Left forelimb (tissue), 1 donor: ENCODE measurements at regions not wholly inside any gene's neighbourhood (a gene's known extent, or its start where the extent isn't known, plus 50 kb on each side); places are given as distances from the start of the nearest gene placed in this dataset.
"Not testable (repeated sequence)": the region's sequence is repeated elsewhere in the genome, so short reads cannot be mapped to it uniquely, and the experiment has no call there.

ENCODE experiments used
- DNase-seq: peaks from one replicate; pipeline ENCODE4 v3.0.0-alpha.2; 2018; ENCODE audit warnings: low spot score

GRCh38 chr3:104396974-104397669 lies 969.6 kb upstream of the ALCAM start:
- no peak for DNase-seq

- DNase-seq: no peak
Observed at GRCh38 chr3:104397713-104398112, 969.0 kb upstream of the ALCAM start.

- DNase-seq: no peak
Observed at GRCh38 chr3:104402902-104403301, 963.8 kb upstream of the ALCAM start.

GRCh38 chr3:104411757-104412156 lies 955.0 kb upstream of the ALCAM start:
- DNase-seq: no peak

GRCh38 chr3:104412608-104413580 lies 953.8 kb upstream of the ALCAM start:
- DNase-seq: no peak

- DNase-seq: no peak
Observed at GRCh38 chr3:104428337-104428925, 938.3 kb upstream of the ALCAM start.

GRCh38 chr3:104429727-104430126 lies 937.0 kb upstream of the ALCAM start:
- no peak for DNase-seq

- no peak for DNase-seq
Observed at GRCh38 chr3:104436506-104436905, 930.2 kb upstream of the ALCAM start.

- DNase-seq: no peak
Observed at GRCh38 chr3:104437131-104437750, 929.5 kb upstream of the ALCAM start.

GRCh38 chr3:104437891-104438290 lies 928.8 kb upstream of the ALCAM start:
- DNase-seq: no peak

- no peak for DNase-seq
Observed at GRCh38 chr3:104438706-104439105, 928.0 kb upstream of the ALCAM start.

GRCh38 chr3:104445252-104445919 lies 921.3 kb upstream of the ALCAM start:
- DNase-seq: not testable (repeated sequence)

GRCh38 chr3:104447681-104448080 lies 919.0 kb upstream of the ALCAM start:
- DNase-seq: no peak

- no peak for DNase-seq
Observed at GRCh38 chr3:104452697-104453096, 914.0 kb upstream of the ALCAM start.

- no peak for DNase-seq
Observed at GRCh38 chr3:104458657-104459056, 908.1 kb upstream of the ALCAM start.

- DNase-seq: no peak
Observed at GRCh38 chr3:104460477-104461406, 906.0 kb upstream of the ALCAM start.

- DNase-seq: no peak
Observed at GRCh38 chr3:104461431-104461830, 905.3 kb upstream of the ALCAM start.

GRCh38 chr3:104472221-104472620 lies 894.5 kb upstream of the ALCAM start:
- no peak for DNase-seq

- no peak for DNase-seq
Observed at GRCh38 chr3:104474011-104474410, 892.7 kb upstream of the ALCAM start.

- DNase-seq: no peak
Observed at GRCh38 chr3:104503022-104503421, 863.7 kb upstream of the ALCAM start.
